BE2C (cell line): ENCODE measurements at regions not wholly inside any gene's neighbourhood (a gene's known extent, or its start where the extent isn't known, plus 50 kb on each side); places are given as distances from the start of the nearest gene placed in this dataset.

Source experiments
- DNase-seq: peaks from one replicate; pipeline ENCODE4 v3.0.0-alpha.2; 2020
- H3K27me3 ChIP-seq: fragments of 250-450 bp; sonication (Bioruptor Pico); 2 replicates; pipeline ENCODE4 v1.5.1; 2020; ENCODE audit warnings: mild to moderate bottlenecking
- H3K36me3 ChIP-seq: fragments of 250-450 bp; sonication (Bioruptor Pico); 2 replicates; pipeline ENCODE4 v1.5.1; 2020; ENCODE audit warnings: mild to moderate bottlenecking
- H3K4me1 ChIP-seq: fragments of 250-450 bp; sonication (Bioruptor Pico); 2 replicates; pipeline ENCODE4 v1.5.1; 2020
- H3K4me3 ChIP-seq: 2 replicates; pipeline ENCODE4 v1.5.1; 2011; ENCODE audit warnings: low read depth, low read length
- H3K9me3 ChIP-seq: fragments of 250-450 bp; sonication (Bioruptor Pico); 2 replicates; pipeline ENCODE4 v1.5.1; 2020
- CTCF ChIP-seq: IDR thresholded peaks from 2 replicates; pipeline ENCODE4 v1.5.1; 2012; ENCODE audit warnings: mild to moderate bottlenecking, low read depth, low read length

- no peaks in the 10 kb centered on the region for H3K27me3 ChIP-seq
- no peaks in the 10 kb centered on the region for H3K9me3 ChIP-seq
- DNase-seq = no peak
- H3K4me3 ChIP-seq = no peak overlapping the region
- H3K4me1 ChIP-seq = no peaks in the 10 kb centered on the region
- TF ChIP-seq CTCF = no peak
- no peaks in the 10 kb centered on the region for H3K36me3 ChIP-seq
Observed at GRCh38 chrX:34576864-34577263, 80.2 kb downstream of the TMEM47 start.

GRCh38 chrX:34565981-34566380 lies 91.1 kb downstream of the TMEM47 start:
- Histone ChIP-seq H3K4me1 (no peaks in the 10 kb centered on the region), H3K36me3 (no peaks in the 10 kb centered on the region), H3K9me3 (no peaks in the 10 kb centered on the region), H3K4me3 (no peak overlapping the region), H3K27me3 (no peaks in the 10 kb centered on the region)
- no peak for DNase-seq
- TF ChIP-seq CTCF = no peak

- Histone ChIP-seq H3K4me3 (no peak overlapping the region), H3K36me3 (no peaks in the 10 kb centered on the region), H3K9me3 (no peaks in the 10 kb centered on the region), H3K4me1 (no peaks in the 10 kb centered on the region), H3K27me3 (no peaks in the 10 kb centered on the region)
- no peak for TF ChIP-seq CTCF
- DNase-seq = no peak
Observed at GRCh38 chrX:34563804-34564203, 93.3 kb downstream of the TMEM47 start.

- H3K4me1 ChIP-seq = no peaks in the 10 kb centered on the region
- no peaks in the 10 kb centered on the region for H3K27me3 ChIP-seq
- DNase-seq = no peak
- H3K9me3 ChIP-seq = no peaks in the 10 kb centered on the region
- H3K36me3 ChIP-seq = no peaks in the 10 kb centered on the region
- no peak for TF ChIP-seq CTCF
- H3K4me3 ChIP-seq = no peak overlapping the region
Observed at GRCh38 chrX:34563061-34563460, 94.0 kb downstream of the TMEM47 start.

- Histone ChIP-seq H3K4me1 (no peaks in the 10 kb centered on the region), H3K27me3 (no peaks in the 10 kb centered on the region), H3K4me3 (no peak overlapping the region), H3K9me3 (no peaks in the 10 kb centered on the region), H3K36me3 (no peaks in the 10 kb centered on the region)
- TF ChIP-seq CTCF = no peak
- no peak for DNase-seq
Observed at GRCh38 chrX:34562006-34562405, 95.1 kb downstream of the TMEM47 start.

GRCh38 chrX:34560180-34560579 lies 96.9 kb downstream of the TMEM47 start:
- DNase-seq = no peak
- TF ChIP-seq CTCF = no peak
- Histone ChIP-seq H3K36me3 (no peaks in the 10 kb centered on the region), H3K27me3 (no peaks in the 10 kb centered on the region), H3K9me3 (no peaks in the 10 kb centered on the region), H3K4me3 (no peak overlapping the region), H3K4me1 (no peaks in the 10 kb centered on the region)
